ENCODE measurements at regions not wholly inside any gene's neighbourhood (a gene's known extent, or its start where the extent isn't known, plus 50 kb on each side); places are given as distances from the start of the nearest gene placed in this dataset.

DNA sequence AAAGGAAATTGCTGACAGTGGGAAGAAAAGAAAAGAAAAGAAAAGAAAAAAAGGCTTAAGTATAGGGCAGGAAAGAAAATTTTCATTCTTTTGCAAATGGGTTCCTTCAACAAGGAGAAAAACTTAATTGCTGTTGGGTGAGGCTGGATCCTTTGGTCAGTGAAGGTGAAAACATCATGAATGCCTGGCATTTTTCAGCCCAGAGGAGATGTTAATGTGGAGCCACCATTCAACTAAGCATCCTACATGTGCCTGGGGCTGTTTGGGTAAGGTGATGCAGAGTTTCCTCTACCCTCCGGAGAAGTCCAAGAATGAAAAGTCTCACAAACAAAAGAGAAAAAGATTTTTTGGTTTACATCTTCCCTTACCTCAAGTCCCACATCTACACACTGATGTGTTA lies 1032.2 kb upstream of the TSPY4 start (continued):
- TF ChIP-seq ZNF180 (CRISPR knock-in tag; IDR thresholded peaks at IDR 0.05; ENCODE audit: borderline replicate concordance, low read depth) (no peak), BRF2 (CRISPR knock-in tag; IDR thresholded peaks at IDR 0.05) (no peak), ZNF549 (CRISPR knock-in tag; IDR thresholded peaks at IDR 0.05) (no peak), SETDB1 (CRISPR knock-in tag; IDR thresholded peaks at IDR 0.05; ENCODE audit: borderline replicate concordance) (no peak), CENPT (CRISPR knock-in tag; IDR thresholded peaks at IDR 0.05; ENCODE audit: low read depth) (no peak), MYPOP (CRISPR knock-in tag; IDR thresholded peaks at IDR 0.05) (no peak), ZMYM3 (CRISPR knock-in tag; IDR thresholded peaks at IDR 0.05) (no peak), SKI (IDR thresholded peaks at IDR 0.05; ENCODE audit: partially characterized antibody) (no peak)

- POLR2A ChIA-PET: no interaction called here
- no peak for ATAC-seq
- Histone ChIP-seq H3K36me3 (replicated peaks in 1 of 2; ENCODE audit: control insufficient read depth in 1 of 2, insufficient read depth in 2 of 2, low read length in 2 of 2) (no peaks in the 10 kb centered on the region), H3K27ac (ENCODE audit: extremely low read length, insufficient read depth, low read length) (no peak overlapping the region), H3K4me2 (ENCODE audit: low read depth, low read length) (no peak overlapping the region), H3K4me1 (ENCODE audit: insufficient read depth, low read length) (no peaks in the 10 kb centered on the region), H3K9me3 (ENCODE audit: low read length) (peaks cover 7% of the 10 kb centered on the region), H2AFZ (ENCODE audit: low read length) (no peak overlapping the region), H4K20me1 (ENCODE audit: insufficient read depth, low read length) (no peaks in the 10 kb centered on the region), H3K27me3 (ENCODE audit: control insufficient read depth in 1 of 2, insufficient read depth in 2 of 2, low read length in 2 of 2) (no peaks in the 10 kb centered on the region), H3K4me3 (replicated peaks in 1 of 3; ENCODE audit: insufficient read depth in 1 of 3, low read depth in 2 of 3, low read length in 3 of 3) (no peak overlapping the region), H3K79me2 (ENCODE audit: insufficient read depth, low read length) (no peaks in the 10 kb centered on the region), H3K9ac (ENCODE audit: insufficient read depth, low read depth, low read length) (no peak overlapping the region)
- CTCF ChIA-PET (ENCODE audit: low intra/inter-chr PET ratio, low total read pairs): no interaction called here
- no peak for FAIRE-seq
- no TSS peak for BruUV-seq (replicated peaks)
- in situ Hi-C loops (cut with HindIII; ENCODE audit: extremely low pct_ligation_motif_present, low pct_unique_long_range_greater_than_20kb) (no loop called here), intact Hi-C loops (cut with micrococcal nuclease; ENCODE audit: unreplicated experiment) (no loop called here)
- no peak for TF ChIP-seq ZNF776 (CRISPR knock-in tag; IDR thresholded peaks at IDR 0.05)
- no peak for TF ChIP-seq ZFP90 (CRISPR knock-in tag; IDR thresholded peaks at IDR 0.05; ENCODE audit: borderline replicate concordance)
- TF ChIP-seq KAT2B (IDR thresholded peaks at IDR 0.05; ENCODE audit: borderline replicate concordance, low read depth, low read length): no peak
- TF ChIP-seq, protein P1, sequence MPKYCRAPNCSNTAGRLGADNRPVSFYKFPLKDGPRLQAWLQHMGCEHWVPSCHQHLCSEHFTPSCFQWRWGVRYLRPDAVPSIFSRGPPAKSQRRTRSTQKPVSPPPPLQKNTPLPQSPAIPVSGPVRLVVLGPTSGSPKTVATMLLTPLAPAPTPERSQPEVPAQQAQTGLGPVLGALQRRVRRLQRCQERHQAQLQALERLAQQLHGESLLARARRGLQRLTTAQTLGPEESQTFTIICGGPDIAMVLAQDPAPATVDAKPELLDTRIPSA (CRISPR knock-in tag; IDR thresholded peaks at IDR 0.05; ENCODE audit: borderline replicate concordance): no peak
- TF ChIP-seq ZNF710 (CRISPR knock-in tag; IDR thresholded peaks at IDR 0.05; ENCODE audit: borderline replicate concordance): no peak
- no peak for TF ChIP-seq ZNF747 (CRISPR knock-in tag; IDR thresholded peaks at IDR 0.05; ENCODE audit: borderline replicate concordance)
- no peak for TF ChIP-seq SRY (CRISPR knock-in tag; IDR thresholded peaks at IDR 0.05)
- TF ChIP-seq MTA3 (CRISPR knock-in tag; IDR thresholded peaks at IDR 0.05): no peak
- no peak for TF ChIP-seq FOSL1 (CRISPR knock-in tag; IDR thresholded peaks at IDR 0.05; ENCODE audit: borderline replicate concordance)
- no peak for TF ChIP-seq NR2C2 (CRISPR knock-in tag; IDR thresholded peaks at IDR 0.05; ENCODE audit: borderline replicate concordance)
- TF ChIP-seq, protein P2, sequence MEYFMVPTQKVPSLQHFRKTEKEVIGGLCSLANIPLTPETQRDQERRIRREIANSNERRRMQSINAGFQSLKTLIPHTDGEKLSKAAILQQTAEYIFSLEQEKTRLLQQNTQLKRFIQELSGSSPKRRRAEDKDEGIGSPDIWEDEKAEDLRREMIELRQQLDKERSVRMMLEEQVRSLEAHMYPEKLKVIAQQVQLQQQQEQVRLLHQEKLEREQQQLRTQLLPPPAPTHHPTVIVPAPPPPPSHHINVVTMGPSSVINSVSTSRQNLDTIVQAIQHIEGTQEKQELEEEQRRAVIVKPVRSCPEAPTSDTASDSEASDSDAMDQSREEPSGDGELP (IDR thresholded peaks at IDR 0.05; ENCODE audit: borderline replicate concordance, low read depth): no peak
- DNase-seq (ENCODE audit: low spot score): no peak
Observed at GRCh38 chrY:8324113-8324512, 1013.2 kb upstream of the TSPY4 start.

Data from HepG2 (cell line).